NCI-H128 (cell line): ENCODE measurements at regions not wholly inside any gene's neighbourhood (a gene's known extent, or its start where the extent isn't known, plus 50 kb on each side); places are given as distances from the start of the nearest gene placed in this dataset.

Source experiments
- DNase-seq: peaks from one replicate; lab custom pipeline; 2025; ENCODE audit not compliant: unreplicated experiment; lab: John Stamatoyannopoulos, UW

- no peak for DNase-seq
Measured at GRCh38 chr6:88558981-88559380, 392.8 kb upstream of the CNR1 start.

- no peak for DNase-seq
Measured at GRCh38 chr6:88556663-88557062, 390.5 kb upstream of the CNR1 start.

- DNase-seq, result no peak
Measured at GRCh38 chr6:88548891-88549505, 382.9 kb upstream of the CNR1 start.

- no peak for DNase-seq
Measured at GRCh38 chr6:88547768-88548167, 381.6 kb upstream of the CNR1 start.

GRCh38 chr6:88545991-88546390 lies 379.8 kb upstream of the CNR1 start:
- DNase-seq, result no peak

GRCh38 chr6:88544986-88545612 lies 379.0 kb upstream of the CNR1 start:
- no peak for DNase-seq

- DNase-seq, result no peak
Measured at GRCh38 chr6:88539295-88539764, 373.2 kb upstream of the CNR1 start.

- DNase-seq, result no peak
Measured at GRCh38 chr6:88538840-88539239, 372.7 kb upstream of the CNR1 start.

GRCh38 chr6:88538130-88538706 lies 372.1 kb upstream of the CNR1 start:
- DNase-seq, result no peak

GRCh38 chr6:88536071-88536625 lies 370.0 kb upstream of the CNR1 start:
- no peak for DNase-seq

GRCh38 chr6:88535306-88535705 lies 369.2 kb upstream of the CNR1 start:
- no peak for DNase-seq

GRCh38 chr6:88532241-88532860 lies 366.2 kb upstream of the CNR1 start:
- no peak for DNase-seq

- DNase-seq, result no peak
Measured at GRCh38 chr6:88529726-88530125, 363.6 kb upstream of the CNR1 start.

GRCh38 chr6:88520445-88520844 lies 354.3 kb upstream of the CNR1 start:
- no peak for DNase-seq

- no peak for DNase-seq
Measured at GRCh38 chr6:88520017-88520338, 353.8 kb upstream of the CNR1 start.

GRCh38 chr6:88519301-88520016 lies 353.3 kb upstream of the CNR1 start:
- no peak for DNase-seq

- no peak for DNase-seq
Measured at GRCh38 chr6:88517737-88518136, 351.6 kb upstream of the CNR1 start.

- DNase-seq, result no peak
Measured at GRCh38 chr6:88513920-88514319, 347.8 kb upstream of the CNR1 start.

GRCh38 chr6:88513471-88513870 lies 347.3 kb upstream of the CNR1 start:
- no peak for DNase-seq

GRCh38 chr6:88512951-88513350 lies 346.8 kb upstream of the CNR1 start:
- no peak for DNase-seq

GRCh38 chr6:88502391-88502790 lies 336.2 kb upstream of the CNR1 start:
- DNase-seq, result no peak
